Epithelial cell of proximal tubule (primary cell): ENCODE measurements at regions not wholly inside any gene's neighbourhood (a gene's known extent, or its start where the extent isn't known, plus 50 kb on each side); places are given as distances from the start of the nearest gene placed in this dataset.
"Not testable (repeated sequence)": the region's sequence is repeated elsewhere in the genome, so short reads cannot be mapped to it uniquely, and the experiment has no call there.

Source experiments
- DNase-seq: peaks from one replicate; pipeline ENCODE4 v3.0.0-alpha.2; 2011; ENCODE audit warnings: low read depth
- H3K4me3 ChIP-seq: 2 replicates; pipeline ENCODE4 v1.5.1; 2011; ENCODE audit warnings: low read depth, mild to moderate bottlenecking, low read length
- TF ChIP-seq, protein P1 (sequence below): conservative IDR thresholded peaks from 2 replicates; pipeline ENCODE4 v1.5.1; 2012; ENCODE audit warnings: low read depth, mild to moderate bottlenecking, low read length

DNA sequence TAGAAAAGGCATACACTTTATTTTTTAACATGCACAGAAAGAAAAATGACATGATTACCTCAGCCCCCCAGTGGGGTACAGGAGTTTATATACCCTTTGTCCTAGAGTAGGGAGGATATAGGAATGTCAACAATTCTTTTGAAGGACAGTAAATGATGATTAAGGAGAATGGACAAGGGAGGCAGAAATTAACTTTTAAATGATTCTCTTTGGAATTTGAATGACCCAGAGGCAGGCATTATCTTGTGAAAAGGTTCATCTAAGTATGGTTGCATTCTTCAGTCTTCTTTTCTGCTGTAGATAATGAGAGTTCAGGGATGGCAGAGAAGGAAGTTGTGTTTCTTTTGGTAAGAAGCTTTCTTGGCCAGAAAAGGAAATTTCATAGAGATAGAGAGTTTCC is 971.3 kb downstream of the CNTNAP5 start:
- TF ChIP-seq, protein P1, sequence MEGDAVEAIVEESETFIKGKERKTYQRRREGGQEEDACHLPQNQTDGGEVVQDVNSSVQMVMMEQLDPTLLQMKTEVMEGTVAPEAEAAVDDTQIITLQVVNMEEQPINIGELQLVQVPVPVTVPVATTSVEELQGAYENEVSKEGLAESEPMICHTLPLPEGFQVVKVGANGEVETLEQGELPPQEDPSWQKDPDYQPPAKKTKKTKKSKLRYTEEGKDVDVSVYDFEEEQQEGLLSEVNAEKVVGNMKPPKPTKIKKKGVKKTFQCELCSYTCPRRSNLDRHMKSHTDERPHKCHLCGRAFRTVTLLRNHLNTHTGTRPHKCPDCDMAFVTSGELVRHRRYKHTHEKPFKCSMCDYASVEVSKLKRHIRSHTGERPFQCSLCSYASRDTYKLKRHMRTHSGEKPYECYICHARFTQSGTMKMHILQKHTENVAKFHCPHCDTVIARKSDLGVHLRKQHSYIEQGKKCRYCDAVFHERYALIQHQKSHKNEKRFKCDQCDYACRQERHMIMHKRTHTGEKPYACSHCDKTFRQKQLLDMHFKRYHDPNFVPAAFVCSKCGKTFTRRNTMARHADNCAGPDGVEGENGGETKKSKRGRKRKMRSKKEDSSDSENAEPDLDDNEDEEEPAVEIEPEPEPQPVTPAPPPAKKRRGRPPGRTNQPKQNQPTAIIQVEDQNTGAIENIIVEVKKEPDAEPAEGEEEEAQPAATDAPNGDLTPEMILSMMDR = no peak
- no peak overlapping the region for H3K4me3 ChIP-seq
- no peak for DNase-seq

DNA sequence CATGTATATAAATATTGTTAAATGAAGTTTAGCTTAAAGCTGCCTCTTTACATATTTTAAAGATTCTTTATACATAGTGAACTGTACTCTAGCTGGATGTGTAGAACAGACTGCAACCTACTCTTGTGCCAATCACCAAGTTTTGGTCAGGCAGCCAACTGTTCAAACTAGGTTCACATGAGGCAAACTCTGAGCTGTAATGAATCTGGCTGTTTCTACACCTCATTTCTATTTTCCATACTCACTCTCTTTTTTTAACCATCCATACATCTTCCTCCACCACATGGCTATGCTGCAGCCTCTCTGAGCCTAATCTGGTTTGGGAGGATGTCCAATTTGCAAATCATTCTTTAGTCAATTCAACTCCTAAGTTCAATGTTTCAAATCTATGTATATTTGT is 974.8 kb downstream of the CNTNAP5 start:
- no peak overlapping the region for H3K4me3 ChIP-seq
- TF ChIP-seq, protein P1 = no peak
- no peak for DNase-seq

DNA sequence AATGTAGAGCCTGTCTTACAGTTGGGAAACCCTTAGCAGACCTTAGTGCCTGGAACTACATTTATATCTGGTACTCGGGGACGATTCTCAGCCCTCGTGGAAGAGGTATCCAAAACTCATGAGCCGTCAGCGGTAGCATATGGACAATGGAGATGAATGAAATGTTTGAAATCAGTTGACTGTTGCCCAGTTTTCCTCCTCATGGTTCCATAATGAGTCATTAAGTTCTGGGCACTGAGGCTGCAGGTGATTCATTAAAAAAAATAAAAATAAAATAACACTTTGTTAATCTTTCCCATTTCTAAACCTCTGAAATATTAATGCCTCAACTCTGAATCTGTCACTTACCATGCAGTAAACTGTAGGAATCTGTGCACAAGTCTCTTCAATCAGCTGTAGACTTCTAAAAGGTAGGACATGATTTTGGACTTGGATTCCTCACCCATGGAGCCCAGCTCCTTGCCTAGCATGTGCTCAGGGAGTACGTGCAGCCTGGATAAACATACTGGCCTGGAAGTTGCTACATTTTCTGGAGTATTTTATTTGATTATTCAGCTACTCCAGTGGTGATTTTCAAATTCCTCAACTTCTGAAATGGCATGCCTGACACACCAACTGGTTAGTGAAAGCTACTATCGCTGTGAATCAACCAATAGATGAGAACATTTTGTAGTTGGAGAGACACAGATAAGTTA is 979.2 kb downstream of the CNTNAP5 start:
- DNase-seq = no peak
- TF ChIP-seq, protein P1 = no peak
- H3K4me3 ChIP-seq = no peak overlapping the region

DNA sequence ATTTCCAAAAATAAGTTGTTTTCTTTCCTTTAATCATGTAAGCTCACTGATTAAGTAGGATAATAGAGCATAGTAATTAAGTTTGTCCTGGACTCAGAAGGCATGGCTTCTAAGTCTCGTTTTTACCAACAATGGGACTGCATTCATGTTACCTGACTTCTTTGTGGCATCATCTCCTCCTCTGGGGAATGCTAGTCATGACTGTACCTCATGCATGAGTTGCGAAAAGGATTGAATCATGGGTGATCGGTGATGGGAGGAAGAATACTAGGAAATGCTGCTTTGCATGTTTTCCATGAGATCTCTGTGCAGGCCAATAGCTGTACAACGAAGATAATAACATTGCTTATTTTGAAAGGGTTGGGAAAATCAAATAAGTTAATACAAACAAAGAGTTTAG is 981.6 kb downstream of the CNTNAP5 start:
- TF ChIP-seq, protein P1 = no peak
- DNase-seq = no peak
- no peak overlapping the region for H3K4me3 ChIP-seq

DNA sequence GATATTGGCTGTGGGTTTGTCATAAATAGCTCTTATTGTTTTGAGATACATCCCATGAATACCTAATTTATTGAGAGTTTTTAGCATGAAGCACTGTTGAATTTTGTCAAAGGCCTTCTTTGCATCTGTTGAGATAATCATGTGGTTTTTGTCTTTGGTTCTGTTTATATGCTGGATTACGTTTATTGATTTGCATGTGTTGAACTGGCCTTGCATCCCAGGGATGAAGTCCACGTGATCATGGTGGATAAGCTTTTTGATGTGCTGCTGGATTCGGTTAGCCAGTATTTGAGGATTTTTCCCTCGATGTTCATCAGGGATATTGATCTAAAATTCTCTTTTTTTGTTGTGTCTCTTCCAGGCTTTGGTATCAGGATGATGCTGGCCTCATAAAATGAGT is 1003.6 kb downstream of the CNTNAP5 start:
- DNase-seq, H3K4me3 ChIP-seq: not testable (repeated sequence)

DNA sequence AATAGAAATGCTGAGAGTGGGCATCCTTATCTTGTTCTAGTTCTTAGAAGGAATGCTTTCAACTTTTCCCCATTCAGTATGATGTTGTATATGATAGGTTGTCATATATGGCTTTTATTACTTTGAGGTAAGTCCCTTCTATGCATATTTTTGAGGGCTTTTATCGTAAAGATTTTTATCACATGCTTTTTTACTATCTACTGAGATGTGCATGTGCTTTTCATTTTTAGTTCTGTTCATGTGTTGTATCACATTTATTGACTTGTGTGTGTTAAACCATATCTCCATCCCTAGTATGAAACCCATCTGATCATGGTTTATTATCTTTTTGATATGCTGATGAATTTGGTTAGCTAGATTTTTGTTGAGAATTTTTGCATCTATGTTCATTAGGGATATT is 1008.8 kb downstream of the CNTNAP5 start:
- TF ChIP-seq, protein P1 = no peak
- no peak overlapping the region for H3K4me3 ChIP-seq
- DNase-seq = no peak

DNA sequence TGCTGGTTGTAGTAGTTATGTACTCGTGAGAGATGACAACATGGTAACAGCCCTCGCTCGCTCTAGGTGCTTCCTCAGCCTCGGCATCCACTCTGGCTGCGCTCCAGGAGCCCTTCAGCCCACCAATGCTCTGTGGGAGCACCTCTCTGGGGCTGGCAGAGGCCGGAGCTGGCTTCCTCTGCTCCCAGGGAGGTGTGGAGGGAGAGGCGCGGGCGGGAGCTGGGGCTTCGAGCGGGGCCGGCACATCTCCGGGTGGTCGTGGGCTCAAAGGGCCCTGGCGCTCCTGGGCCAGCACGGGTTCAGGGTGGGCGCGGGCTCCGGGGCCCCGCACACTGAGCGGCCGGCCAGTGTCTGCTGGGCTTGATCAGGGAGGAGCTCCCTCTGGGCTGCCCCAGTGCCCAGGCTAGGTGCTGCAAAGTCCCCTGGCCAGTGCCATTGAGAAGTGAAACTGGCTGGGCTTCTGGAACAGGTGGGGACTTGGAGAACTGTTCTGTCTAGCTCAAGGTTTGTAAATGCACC is 1012.1 kb downstream of the CNTNAP5 start:
- TF ChIP-seq, protein P1 = no peak
- H3K4me3 ChIP-seq = no peak overlapping the region
- no peak for DNase-seq
